ENCODE measurements at regions not wholly inside any gene's neighbourhood (a gene's known extent, or its start where the extent isn't known, plus 50 kb on each side); places are given as distances from the start of the nearest gene placed in this dataset.

GRCh38 chr20:60937585-60937984 lies 314.5 kb upstream of the CDH4 start:
- no peak for TF ChIP-seq CTCF (conservative IDR thresholded peaks at IDR 0.05)
- Histone ChIP-seq H3K27me3 (ENCODE audit: control insufficient read depth, insufficient read depth, low read length, poor library complexity, severe bottlenecking) (no peaks in the 10 kb centered on the region), H3K9ac (ENCODE audit: extremely low read depth, low read length, poor library complexity, severe bottlenecking) (no peak overlapping the region), H3K27ac (ENCODE audit: low read depth, low read length) (no peak overlapping the region), H3K9me3 (ENCODE audit: control insufficient read depth, low read length) (no peaks in the 10 kb centered on the region), H3K36me3 (ENCODE audit: control insufficient read depth, insufficient read depth, low read length) (no peaks in the 10 kb centered on the region), H3K4me1 (ENCODE audit: control insufficient read depth, insufficient read depth, low read length) (no peaks in the 10 kb centered on the region), H3K4me3 (ENCODE audit: low read length) (no peak overlapping the region)
- Mint-ChIP-seq H3K36me3 (ENCODE audit: low read depth) (no peaks in the 10 kb centered on the region), H3K27me3 (ENCODE audit: insufficient read depth) (peaks cover 63% of the 10 kb centered on the region), H3K4me3 (no peak overlapping the region), H3K9me3 (no peaks in the 10 kb centered on the region), H3K4me1 (no peaks in the 10 kb centered on the region), H3K27ac (no peak overlapping the region)
- DNase-seq: no peak
- WGBS, 2 experiments (ENCODE audit: insufficient coverage in 1 of 2, insufficient read length in 1 of 2): 91 to 93% methylated on average over 3 to 10 of the region's 10 CpGs

DNA sequence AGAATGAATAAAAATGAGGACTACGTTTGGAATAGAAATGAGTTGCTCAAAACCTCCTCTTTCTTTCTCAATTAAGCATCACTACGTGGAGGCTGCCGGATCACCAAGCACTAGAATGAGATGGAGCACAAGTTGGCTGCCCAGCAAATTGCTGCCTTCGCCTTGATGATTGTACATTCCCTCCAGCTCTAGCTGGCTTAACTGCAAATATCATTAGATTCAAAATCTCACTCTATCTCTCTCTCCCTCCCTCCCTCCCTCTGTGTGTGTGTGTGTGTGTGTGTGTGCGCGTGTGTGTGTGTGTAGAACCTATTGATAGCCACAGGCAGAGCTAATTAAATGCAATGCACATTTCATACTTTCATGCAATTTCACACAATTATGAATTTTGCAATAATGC lies 310.7 kb upstream of the CDH4 start:
- no peak for TF ChIP-seq CTCF (conservative IDR thresholded peaks at IDR 0.05)
- no peaks in the 10 kb centered on the region for H3K27me3 ChIP-seq (ENCODE audit: control insufficient read depth, insufficient read depth, low read length, poor library complexity, severe bottlenecking)
- H3K9ac ChIP-seq (ENCODE audit: extremely low read depth, low read length, poor library complexity, severe bottlenecking): no peak overlapping the region
- no peak for DNase-seq
- peaks cover 64% of the 10 kb centered on the region for H3K27me3 Mint-ChIP-seq (ENCODE audit: insufficient read depth)
- H3K4me1 ChIP-seq (ENCODE audit: control insufficient read depth, insufficient read depth, low read length): no peaks in the 10 kb centered on the region
- no peaks in the 10 kb centered on the region for H3K4me1 Mint-ChIP-seq
- H3K27ac ChIP-seq (ENCODE audit: low read depth, low read length): no peak overlapping the region
- no peaks in the 10 kb centered on the region for H3K36me3 ChIP-seq (ENCODE audit: control insufficient read depth, insufficient read depth, low read length)
- H3K9me3 Mint-ChIP-seq: no peaks in the 10 kb centered on the region
- no peak overlapping the region for H3K27ac Mint-ChIP-seq
- no peaks in the 10 kb centered on the region for H3K36me3 Mint-ChIP-seq (ENCODE audit: low read depth)
- no peak overlapping the region for H3K4me3 Mint-ChIP-seq
- 86 to 92% methylated on average over 3 to 4 of the region's 6 CpGs for WGBS, 2 experiments (ENCODE audit: insufficient coverage in 1 of 2, insufficient read length in 1 of 2)
- H3K9me3 ChIP-seq (ENCODE audit: control insufficient read depth, low read length): no peaks in the 10 kb centered on the region
- no peak overlapping the region for H3K4me3 ChIP-seq (ENCODE audit: low read length)

DNA sequence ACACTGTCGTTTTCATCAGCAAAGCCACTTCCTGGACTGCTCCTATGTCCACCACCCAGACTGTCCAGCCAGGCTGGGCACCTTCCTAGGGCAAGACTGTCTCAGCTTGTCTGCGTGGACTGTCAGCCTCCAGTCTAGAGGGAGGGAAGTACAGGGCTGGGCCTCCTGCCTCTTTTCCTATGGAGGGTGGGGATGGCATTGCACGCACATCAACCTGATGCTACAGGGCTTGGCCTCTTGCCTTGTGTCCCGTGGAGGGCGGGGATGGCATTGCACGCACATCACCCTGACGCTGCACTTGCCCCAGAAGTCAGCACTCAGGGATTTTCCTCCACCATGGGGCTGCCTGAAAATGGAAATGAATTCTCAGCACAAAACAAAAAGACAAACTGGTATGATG lies 304.2 kb upstream of the CDH4 start:
- H3K9me3 Mint-ChIP-seq: no peaks in the 10 kb centered on the region
- Histone ChIP-seq H3K9ac (ENCODE audit: extremely low read depth, low read length, poor library complexity, severe bottlenecking) (no peak overlapping the region), H3K36me3 (ENCODE audit: control insufficient read depth, insufficient read depth, low read length) (no peaks in the 10 kb centered on the region), H3K4me1 (ENCODE audit: control insufficient read depth, insufficient read depth, low read length) (no peaks in the 10 kb centered on the region), H3K27ac (ENCODE audit: low read depth, low read length) (no peak overlapping the region), H3K9me3 (ENCODE audit: control insufficient read depth, low read length) (no peaks in the 10 kb centered on the region), H3K27me3 (ENCODE audit: control insufficient read depth, insufficient read depth, low read length, poor library complexity, severe bottlenecking) (no peaks in the 10 kb centered on the region), H3K4me3 (ENCODE audit: low read length) (no peak overlapping the region)
- H3K36me3 Mint-ChIP-seq (ENCODE audit: low read depth): no peaks in the 10 kb centered on the region
- no peak overlapping the region for H3K4me3 Mint-ChIP-seq
- no peaks in the 10 kb centered on the region for H3K4me1 Mint-ChIP-seq
- peaks cover 62% of the 10 kb centered on the region for H3K27me3 Mint-ChIP-seq (ENCODE audit: insufficient read depth)
- H3K27ac Mint-ChIP-seq: no peak overlapping the region
- 94 to 100% methylated on average over 2 to 7 of the region's 7 CpGs for WGBS, 2 experiments (ENCODE audit: insufficient coverage in 1 of 2, insufficient read length in 1 of 2)
- no peak for TF ChIP-seq CTCF (conservative IDR thresholded peaks at IDR 0.05)
- DNase-seq: no peak

Data from endodermal cell (in vitro differentiated cells).